ENCODE measurements at regions not wholly inside any gene's neighbourhood (a gene's known extent, or its start where the extent isn't known, plus 50 kb on each side); places are given as distances from the start of the nearest gene placed in this dataset.

DNA sequence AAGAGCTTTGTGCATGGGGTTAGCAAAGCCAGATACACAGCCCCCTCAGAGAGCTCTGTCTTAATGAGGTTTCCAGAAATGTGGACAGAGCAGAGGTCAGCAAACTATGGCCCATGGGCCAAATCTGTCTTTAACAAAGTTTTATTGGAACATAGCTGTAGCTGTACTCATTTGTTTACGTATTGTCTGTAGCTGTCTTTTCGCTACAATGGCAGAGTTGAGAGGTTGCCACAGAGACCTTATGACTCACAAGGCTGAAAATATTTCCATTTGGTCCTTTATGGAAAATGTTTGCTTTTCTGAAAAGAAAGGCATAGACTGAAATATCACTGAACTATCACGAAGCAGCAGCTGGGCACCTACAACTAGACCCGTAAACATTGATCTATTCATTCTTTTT is 841.8 kb downstream of the SLC4A3 start:
- no peak for DNase-seq

GRCh38 chr2:220473611-220474010 is 846.2 kb downstream of the SLC4A3 start:
- no peak for DNase-seq

- DNase-seq = no peak
These were observed 849.4 kb downstream of the SLC4A3 start for GRCh38 chr2:220476877-220477276.

DNA sequence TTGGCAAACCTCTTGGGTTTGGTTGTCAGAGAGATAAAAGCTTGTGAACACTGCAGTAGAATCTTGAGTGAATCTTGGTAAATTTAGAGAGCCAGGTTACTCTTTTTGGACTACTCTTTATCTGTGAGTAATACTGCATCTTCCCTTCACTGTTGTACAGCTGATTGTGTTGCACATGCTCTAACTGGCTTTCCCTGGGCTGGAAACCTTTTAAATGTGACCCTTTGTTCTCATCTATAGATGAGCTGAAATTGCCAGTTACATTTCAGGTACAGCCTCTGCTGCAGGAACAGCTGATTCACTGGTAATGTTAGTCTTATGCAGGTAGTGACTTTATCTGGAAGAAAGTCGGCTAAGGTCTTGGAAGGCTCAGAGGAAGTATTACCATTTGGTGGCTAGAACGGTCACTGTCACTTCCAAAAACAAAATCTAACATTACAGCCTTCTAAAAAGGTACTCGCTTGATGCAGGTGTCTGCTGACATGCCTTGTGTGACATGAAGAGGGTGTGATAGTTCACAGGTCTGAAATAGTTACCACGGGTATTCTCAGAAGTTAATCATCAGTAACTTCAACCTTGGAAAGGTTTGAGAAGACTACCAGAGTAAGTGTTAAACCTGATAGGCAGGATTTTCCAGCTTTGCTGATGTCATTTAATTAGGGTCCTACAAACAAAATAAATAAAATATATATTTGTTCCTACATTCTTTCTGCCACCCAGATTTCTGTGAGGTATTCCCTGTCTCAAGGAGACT is 851.1 kb downstream of the SLC4A3 start:
- DNase-seq = no peak

GRCh38 chr2:220482716-220483115 is 855.3 kb downstream of the SLC4A3 start:
- DNase-seq = no peak

DNA sequence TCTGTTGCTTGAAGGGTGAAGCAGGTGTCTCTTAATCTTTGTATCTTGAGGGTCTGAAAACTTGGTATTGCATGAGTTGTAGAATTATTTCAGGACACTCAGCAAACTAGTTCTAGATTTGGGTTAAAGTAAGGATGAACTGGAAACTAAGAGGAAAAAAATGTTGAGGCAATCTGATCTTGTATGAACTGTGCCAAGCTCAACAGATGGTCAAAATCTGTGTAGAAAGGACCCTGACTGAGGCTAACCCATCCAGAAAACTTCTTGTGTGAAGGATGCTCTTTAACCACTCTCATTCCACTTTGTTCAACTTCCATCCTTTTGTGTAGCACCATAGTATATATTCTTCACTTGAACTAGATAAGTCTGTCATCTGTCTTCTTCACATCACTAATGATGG is 861.7 kb downstream of the SLC4A3 start:
- DNase-seq = no peak

GRCh38 chr2:220491670-220492069 is 864.2 kb downstream of the SLC4A3 start:
- DNase-seq = no peak

GRCh38 chr2:220493871-220494525 is 866.6 kb downstream of the SLC4A3 start:
- no peak for DNase-seq

DNA sequence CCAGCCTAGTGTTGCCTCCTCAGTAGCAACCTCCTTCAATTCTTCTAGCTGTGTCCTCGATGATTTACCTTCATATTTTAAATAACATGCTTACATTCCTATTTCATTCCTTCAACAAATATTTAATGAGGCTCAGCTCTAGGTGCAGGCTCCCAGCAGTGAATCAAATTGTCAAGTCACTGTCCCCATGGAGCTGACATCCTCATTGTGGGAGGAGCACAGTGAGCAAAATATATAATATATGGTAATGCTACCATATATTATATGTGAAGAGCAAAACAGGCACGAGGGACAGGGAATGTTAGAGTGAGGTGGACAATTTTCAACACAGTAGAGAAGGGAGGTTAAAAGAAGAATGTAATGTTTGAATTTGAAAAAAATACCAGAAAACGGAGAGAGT is 869.1 kb downstream of the SLC4A3 start:
- no peak for DNase-seq

DNA sequence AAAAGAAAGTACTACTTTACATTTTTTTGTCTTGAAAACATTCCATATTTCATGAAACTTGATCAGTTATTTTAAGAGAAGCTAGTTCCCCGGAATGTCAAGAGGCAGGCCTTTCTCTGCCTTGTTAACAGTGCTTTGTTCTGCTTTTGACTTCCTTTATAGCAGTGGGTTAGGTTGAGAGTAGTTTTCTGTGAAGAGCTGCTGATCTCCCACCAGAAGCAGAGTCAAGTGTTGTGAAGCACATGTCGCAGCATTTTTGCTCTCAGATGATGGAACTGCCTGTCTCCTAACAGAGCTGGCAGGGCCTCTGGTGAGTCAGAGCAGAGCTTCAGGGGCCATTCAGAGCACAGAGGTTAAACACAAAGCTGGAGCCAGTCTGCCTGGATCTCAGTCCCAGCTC is 871.8 kb downstream of the SLC4A3 start:
- peak in 5 of 51 donors; percentile 0 to 44 (median 7) for DNase-seq

- DNase-seq = no peak
These were observed 875.1 kb downstream of the SLC4A3 start for GRCh38 chr2:220502539-220502938.

DNA sequence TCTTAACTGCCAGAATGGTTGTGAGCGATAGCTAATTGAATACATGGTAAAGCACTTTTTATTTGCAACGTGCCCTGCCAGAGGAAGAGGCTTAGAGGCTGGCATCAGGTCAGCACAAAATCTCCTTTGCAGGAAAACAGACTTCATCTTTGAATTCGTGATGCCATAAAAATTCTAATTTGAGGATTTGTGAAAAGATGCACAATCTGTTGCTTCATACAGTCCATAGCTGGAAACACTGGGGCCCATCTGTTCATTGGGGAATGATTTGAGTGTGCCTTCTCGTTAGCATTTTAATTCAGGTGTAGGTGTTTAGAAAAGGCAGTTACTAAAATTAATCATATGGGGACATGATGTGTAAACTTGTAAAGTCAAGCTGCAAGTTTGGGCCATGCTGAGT is 876.0 kb downstream of the SLC4A3 start:
- no peak for DNase-seq

DNA sequence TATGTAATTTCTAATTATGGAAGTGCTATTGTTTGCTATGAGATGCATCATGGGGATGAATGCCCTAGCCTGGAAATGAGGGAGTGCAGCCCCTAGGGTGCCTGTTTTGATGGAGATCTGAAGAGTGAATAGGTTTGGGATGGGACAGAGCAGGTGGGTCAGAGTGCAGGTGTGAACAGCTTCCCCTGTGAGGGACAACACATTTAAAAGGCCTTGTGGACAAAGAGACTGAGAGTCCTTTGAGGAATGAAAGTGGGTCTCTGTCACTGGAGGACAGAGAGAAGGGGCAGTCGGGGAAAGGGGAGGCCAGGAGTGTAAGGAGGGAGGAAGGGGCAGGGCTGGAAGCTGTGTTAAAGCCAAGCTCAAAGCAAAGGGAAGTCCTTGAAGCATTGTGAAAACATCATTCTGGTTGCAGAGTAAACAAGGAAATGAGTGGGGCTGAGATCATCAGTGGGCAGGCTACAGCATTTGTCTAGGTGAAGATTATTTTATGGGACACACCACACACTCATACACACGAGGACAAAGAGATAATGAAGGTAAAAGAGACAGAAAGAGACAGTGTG is 877.6 kb downstream of the SLC4A3 start:
- no peak for DNase-seq

DNA sequence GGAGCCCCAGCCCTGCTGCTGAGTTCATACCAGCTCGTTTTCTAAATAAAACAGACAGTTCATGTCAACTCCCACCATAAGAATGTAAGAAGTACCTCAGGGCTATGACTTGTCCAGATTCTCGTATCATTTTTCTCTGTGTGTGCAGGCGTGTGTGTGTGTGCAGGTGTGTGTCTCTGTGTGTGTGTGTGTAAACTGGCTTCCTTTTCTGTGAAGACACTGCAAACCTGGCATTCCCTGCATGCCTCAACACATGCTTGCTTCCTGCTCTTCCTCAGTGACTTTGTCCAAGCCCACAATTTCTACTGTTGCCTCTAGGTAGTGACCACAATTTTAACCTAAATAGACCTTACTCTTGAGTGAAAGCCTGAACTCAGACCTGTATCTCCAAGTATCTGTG is 879.0 kb downstream of the SLC4A3 start:
- no peak for DNase-seq

GRCh38 chr2:220509096-220509757 is 881.8 kb downstream of the SLC4A3 start:
- DNase-seq = no peak

GRCh38 chr2:220509966-220510365 is 882.5 kb downstream of the SLC4A3 start:
- no peak for DNase-seq

DNA sequence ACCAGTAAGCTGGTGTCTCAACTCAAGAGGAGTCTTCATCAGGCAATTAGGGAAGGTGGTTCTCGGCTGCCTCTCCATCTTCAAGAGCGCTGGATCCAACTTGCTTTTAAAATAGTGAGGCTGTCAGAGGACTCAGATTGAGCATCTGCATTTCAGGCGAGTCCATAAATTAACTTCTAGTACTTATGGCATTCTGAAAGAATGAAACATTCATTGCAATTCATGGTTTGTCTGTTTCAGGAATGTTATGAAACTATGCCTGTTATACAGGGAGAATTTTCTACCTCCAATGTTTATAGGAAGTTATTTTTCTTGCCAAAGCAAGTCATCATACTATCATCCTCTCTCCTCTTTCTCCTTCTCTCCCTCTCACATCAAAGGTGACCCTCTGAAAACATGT is 883.2 kb downstream of the SLC4A3 start:
- DNase-seq = no peak

GRCh38 chr2:220512419-220512818 is 885.0 kb downstream of the SLC4A3 start:
- no peak for DNase-seq

GRCh38 chr2:220513573-220514288 is 886.3 kb downstream of the SLC4A3 start:
- no peak for DNase-seq

- DNase-seq = peak in 2 of 51 donors; percentile 1 to 3
These were observed 894.1 kb downstream of the SLC4A3 start for GRCh38 chr2:220521551-220521950.

DNA sequence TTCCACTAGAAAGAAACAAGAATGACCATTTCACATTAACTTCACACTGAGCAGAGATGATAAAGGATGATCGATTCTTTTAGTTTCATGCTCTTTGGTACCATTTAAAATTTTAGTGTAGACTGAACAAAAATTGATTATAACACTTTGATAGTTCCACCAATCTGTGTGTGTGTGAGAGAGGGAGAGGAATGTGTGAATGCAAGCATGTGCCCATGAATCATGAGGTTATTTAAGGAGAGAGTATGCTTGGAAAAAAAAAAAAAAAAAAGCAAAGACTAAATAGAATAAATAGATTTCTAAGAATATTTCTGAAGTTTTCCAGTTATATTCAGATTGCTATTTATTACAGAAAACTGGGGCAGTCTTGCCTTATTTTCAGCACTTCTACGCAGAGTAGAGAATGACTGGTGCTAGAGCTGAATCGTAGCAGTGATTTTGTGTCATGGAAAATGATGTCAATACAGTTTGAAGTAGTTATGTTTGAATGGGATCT is 900.8 kb downstream of the SLC4A3 start:
- DNase-seq = no peak

GRCh38 chr2:220531216-220531615 is 903.8 kb downstream of the SLC4A3 start:
- DNase-seq = no peak

All from hypothalamus (tissue), 51 donors.